MCF 10A (cell line): ENCODE measurements at regions not wholly inside any gene's neighbourhood (a gene's known extent, or its start where the extent isn't known, plus 50 kb on each side); places are given as distances from the start of the nearest gene placed in this dataset.

Experiments used
- BruUV-seq: library from RNA; stranded (reverse); fragments of 400-500 nt; replicated peaks from 2 replicates; lab custom pipeline; 2021; lab: Mats Ljungman, UMichigan
- CTCF ChIA-PET: fragments of 300-600 bp; sonication (Branson Sonifier 250); formaldehyde crosslinking; extraction: SDS; loops from one replicate; lab custom pipeline; 2021; ENCODE audit warnings: antibody characterized with exemption, inconsistent platforms; lab: Yijun Ruan, JAX
- POLR2A ChIA-PET: fragments of 300-600, 350-650 bp; sonication (Branson Sonifier 250); formaldehyde crosslinking; extraction: SDS; loops from one replicate; lab custom pipeline; 2020; ENCODE audit warnings: antibody characterized with exemption, inconsistent platforms; lab: Yijun Ruan, JAX
- DNase-seq: peaks from one replicate; pipeline ENCODE4 v3.0.0-alpha.2; 2018; ENCODE audit not compliant: unreplicated experiment
- H3K27ac Mint-ChIP-seq: one replicate; pipeline ENCODE4 v1.8.0; 2022; ENCODE audit warnings: mild to moderate bottlenecking, low read depth, mixed read lengths; ENCODE audit not compliant: unreplicated experiment
- H3K27me3 Mint-ChIP-seq: one replicate; pipeline ENCODE4 v1.8.0; 2022; ENCODE audit warnings: mixed read lengths; ENCODE audit not compliant: insufficient read depth, unreplicated experiment
- H3K36me3 Mint-ChIP-seq: one replicate; pipeline ENCODE4 v1.8.0; 2022; ENCODE audit warnings: mild to moderate bottlenecking, moderate library complexity, mixed read lengths; ENCODE audit not compliant: insufficient read depth, unreplicated experiment
- H3K4me1 Mint-ChIP-seq: one replicate; pipeline ENCODE4 v1.8.0; 2022; ENCODE audit warnings: mixed read lengths; ENCODE audit not compliant: insufficient read depth, unreplicated experiment
- H3K4me3 Mint-ChIP-seq: one replicate; pipeline ENCODE4 v1.8.0; 2022; ENCODE audit warnings: mild to moderate bottlenecking, moderate library complexity, mixed read lengths; ENCODE audit not compliant: unreplicated experiment
- H3K9me3 Mint-ChIP-seq: one replicate; pipeline ENCODE4 v1.8.0; 2022; ENCODE audit warnings: mixed read lengths; ENCODE audit not compliant: unreplicated experiment
- CTCF ChIP-seq: fragments of 200-600 bp; IDR thresholded peaks from one replicate; pipeline ENCODE4 v1.8.0; 2022; ENCODE audit warnings: antibody characterized with exemption, mild to moderate bottlenecking; ENCODE audit not compliant: unreplicated experiment
- intact Hi-C: fragments of 100-400 bp; cut with micrococcal nuclease; formaldehyde crosslinking; loops from 2 replicates; pipeline ENCODE4 v1.14.1; 2022

DNA sequence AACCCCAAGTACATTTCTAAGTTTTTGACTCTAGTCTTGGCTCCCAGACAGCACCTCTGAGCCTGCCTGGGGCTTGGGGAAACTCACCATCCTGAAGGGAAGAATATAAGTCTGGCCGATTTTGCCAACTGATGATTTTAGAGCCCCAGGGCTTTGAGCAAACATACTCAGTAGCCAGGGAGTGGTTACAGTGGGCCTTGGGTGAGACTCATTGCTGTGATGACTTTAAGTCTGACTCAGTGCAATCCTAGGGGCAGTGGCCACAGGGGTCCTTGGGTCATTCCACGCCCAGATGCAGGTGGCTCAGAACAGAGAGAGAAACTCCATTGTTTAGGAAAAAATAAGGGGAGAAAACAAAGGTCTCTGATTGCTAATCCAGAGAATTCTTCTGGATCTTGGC lies 312.0 kb upstream of the EDIL3 start:
- Mint-ChIP-seq H3K9me3 (peaks cover 20% of the 10 kb centered on the region), H3K4me1 (peaks cover 4% of the 10 kb centered on the region), H3K36me3 (no peaks in the 10 kb centered on the region), H3K4me3 (no peak overlapping the region), H3K27ac (no peak overlapping the region), H3K27me3 (no peaks in the 10 kb centered on the region)
- BruUV-seq, result no TSS peak
- intact Hi-C loops, result no loop called here
- no peak for TF ChIP-seq CTCF
- ChIA-PET CTCF (no interaction called here), POLR2A (no interaction called here)
- peak; percentile 2 for DNase-seq

DNA sequence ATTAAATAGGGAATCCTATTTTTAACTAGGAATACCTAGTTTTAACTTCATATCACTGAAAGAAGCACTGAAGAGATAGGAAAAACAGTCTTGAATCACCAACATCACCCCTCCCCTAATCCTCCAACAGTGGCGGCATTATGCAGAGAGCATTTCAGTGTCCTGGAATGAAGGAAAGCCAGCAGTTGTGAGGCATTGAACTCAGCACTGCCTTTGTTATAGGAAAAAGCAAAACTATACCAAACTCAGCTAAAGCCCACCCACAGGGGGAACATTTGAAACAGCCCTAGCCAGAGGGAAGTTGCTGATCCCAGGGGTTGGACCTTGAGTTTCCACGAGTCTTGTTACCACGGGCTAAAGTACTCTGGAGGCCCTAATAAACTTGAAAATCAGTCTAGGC lies 310.6 kb upstream of the EDIL3 start:
- H3K36me3 Mint-ChIP-seq, result no peaks in the 10 kb centered on the region
- intact Hi-C loops, result no loop called here
- no peak overlapping the region for H3K4me3 Mint-ChIP-seq
- H3K27me3 Mint-ChIP-seq, result no peaks in the 10 kb centered on the region
- DNase-seq, result no peak
- H3K9me3 Mint-ChIP-seq, result peaks cover 19% of the 10 kb centered on the region
- POLR2A ChIA-PET, result no interaction called here
- CTCF ChIA-PET, result no interaction called here
- H3K27ac Mint-ChIP-seq, result no peak overlapping the region
- no TSS peak for BruUV-seq
- TF ChIP-seq CTCF, result no peak
- H3K4me1 Mint-ChIP-seq, result peaks cover 4% of the 10 kb centered on the region

DNA sequence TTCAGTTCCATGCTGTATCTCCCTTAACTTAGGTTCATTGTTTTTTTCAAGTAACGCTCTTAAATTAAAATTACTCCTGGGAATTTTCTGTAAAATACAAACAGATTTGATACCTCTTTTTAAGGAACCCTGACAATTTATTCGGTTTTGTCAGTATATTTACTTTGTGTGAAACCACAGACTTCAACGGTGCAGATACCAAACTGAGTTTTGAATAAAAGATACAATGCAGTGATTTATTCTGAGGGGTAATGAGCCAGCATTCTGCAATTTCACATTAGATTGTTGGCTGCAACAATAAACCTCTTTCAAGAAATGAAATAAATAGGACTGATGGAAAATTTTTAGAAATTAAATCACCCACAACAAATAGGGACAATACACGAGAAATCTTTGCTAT lies 308.6 kb upstream of the EDIL3 start:
- no peaks in the 10 kb centered on the region for H3K36me3 Mint-ChIP-seq
- BruUV-seq, result no TSS peak
- peaks cover 11% of the 10 kb centered on the region for H3K4me1 Mint-ChIP-seq
- TF ChIP-seq CTCF, result no peak
- no peaks in the 10 kb centered on the region for H3K27me3 Mint-ChIP-seq
- H3K4me3 Mint-ChIP-seq, result no peak overlapping the region
- POLR2A ChIA-PET, result no interaction called here
- H3K27ac Mint-ChIP-seq, result no peak overlapping the region
- intact Hi-C loops, result no loop called here
- no peak for DNase-seq
- CTCF ChIA-PET, result no interaction called here
- H3K9me3 Mint-ChIP-seq, result peaks cover under 1% of the 10 kb centered on the region

GRCh38 chr5:84688566-84688965 lies 303.9 kb upstream of the EDIL3 start:
- H3K9me3 Mint-ChIP-seq, result no peaks in the 10 kb centered on the region
- no peak overlapping the region for H3K27ac Mint-ChIP-seq
- ChIA-PET POLR2A (no interaction called here), CTCF (no interaction called here)
- H3K27me3 Mint-ChIP-seq, result no peaks in the 10 kb centered on the region
- peak; percentile 54 for DNase-seq
- intact Hi-C loops, result no loop called here
- no peak for TF ChIP-seq CTCF
- no peaks in the 10 kb centered on the region for H3K36me3 Mint-ChIP-seq
- peaks cover 7% of the 10 kb centered on the region for H3K4me1 Mint-ChIP-seq
- no peak overlapping the region for H3K4me3 Mint-ChIP-seq
- no TSS peak for BruUV-seq
